NCI-H1048 (cell line): ENCODE measurements at regions not wholly inside any gene's neighbourhood (a gene's known extent, or its start where the extent isn't known, plus 50 kb on each side); places are given as distances from the start of the nearest gene placed in this dataset.

Experiments
- DNase-seq: peaks from one replicate; lab custom pipeline; 2025; lab: John Stamatoyannopoulos, UW

DNA sequence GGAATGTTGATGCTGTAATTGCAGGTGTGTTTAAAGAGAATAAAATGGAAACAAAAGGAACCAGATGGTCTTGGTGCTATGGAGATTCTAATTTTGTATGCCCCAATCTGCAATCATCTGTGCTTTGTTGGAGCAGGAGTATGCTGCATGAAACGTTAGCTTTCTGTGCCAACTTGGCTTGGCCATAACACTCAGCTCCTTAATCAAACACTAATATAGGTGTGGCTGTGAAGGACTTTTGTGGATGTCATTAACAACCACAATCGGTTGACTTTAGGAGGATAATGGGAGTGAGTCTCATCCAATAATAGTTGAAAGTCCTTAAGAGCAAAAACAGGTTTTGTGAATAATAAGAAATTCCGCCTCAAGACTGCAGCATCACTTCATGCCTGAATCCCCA lies 399.2 kb downstream of the NLGN4X start:
- no peak for DNase-seq

DNA sequence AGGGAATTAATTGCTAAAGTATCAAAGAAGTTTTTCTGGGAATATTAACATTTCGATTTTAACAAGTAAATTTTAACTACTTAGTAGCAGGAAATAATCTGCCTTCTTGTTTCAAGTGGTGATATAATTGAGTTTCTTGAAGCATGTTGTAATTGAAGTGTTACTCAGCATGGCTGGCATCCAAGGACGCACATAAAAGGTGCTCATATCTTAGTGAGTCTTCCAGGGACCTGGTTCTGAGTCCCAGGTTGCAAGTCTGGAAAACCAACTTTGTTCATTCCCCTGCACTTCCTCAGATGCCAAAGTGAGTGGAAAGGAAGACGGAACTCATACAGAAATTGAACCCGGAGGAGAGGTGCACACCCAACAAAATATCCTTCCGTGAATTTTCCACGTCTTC lies 399.6 kb downstream of the NLGN4X start:
- no peak for DNase-seq

DNA sequence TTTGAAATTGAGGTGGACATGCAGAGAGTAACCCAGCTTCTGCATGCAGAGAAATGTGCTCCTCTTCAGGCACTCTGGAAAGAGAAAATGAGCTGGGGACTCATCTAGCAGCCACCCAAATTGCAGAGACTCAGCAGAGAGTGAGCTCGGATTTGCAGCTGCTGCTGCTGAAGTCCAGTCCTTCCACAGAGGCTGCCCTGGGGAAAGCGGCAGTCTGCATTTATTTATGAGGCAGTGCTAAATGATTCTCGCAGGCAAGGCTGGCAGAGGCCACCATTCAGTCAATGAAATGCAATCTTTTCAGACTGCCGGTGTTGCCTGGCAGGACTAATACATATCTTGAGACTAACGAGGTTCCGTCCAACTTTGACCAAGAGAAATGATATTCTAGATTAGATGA lies 404.8 kb downstream of the NLGN4X start:
- DNase-seq, result no peak

DNA sequence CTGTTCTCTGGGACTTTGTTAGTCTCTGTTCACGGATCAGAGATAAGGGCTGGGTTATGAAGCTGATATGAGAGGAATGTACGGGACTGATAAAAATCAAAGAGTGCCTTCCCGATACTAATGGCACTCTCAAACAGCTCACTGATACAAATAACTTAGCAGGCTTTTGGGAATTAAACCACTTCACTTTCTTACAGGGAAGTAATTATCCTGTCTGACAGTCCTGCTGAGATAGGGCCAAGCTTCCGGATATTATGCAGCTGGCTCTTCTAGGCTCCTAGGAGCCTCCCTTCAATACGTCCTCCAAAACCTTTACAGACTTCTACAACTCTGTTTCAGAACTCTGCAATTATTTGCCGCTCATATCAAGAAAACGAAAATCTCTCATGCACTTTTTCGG lies 418.0 kb downstream of the NLGN4X start:
- DNase-seq, result no peak

DNA sequence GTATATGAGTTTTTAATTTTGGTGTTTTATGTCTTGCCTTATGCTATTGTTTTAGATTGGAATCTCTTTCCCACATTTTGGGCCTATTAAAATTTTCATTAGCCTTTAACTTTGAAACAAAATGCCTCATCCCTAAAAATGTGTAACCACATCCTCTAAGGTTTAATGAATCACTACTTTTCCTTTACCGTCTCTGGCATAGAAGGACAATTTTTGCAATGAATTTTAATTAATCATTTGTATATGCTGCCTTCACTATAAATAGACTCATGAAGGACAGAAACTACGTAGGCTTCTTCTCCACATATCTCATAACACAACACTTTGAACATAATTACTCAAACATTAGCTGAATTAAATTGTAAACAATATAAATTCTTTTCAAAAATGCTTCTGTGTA lies 421.5 kb downstream of the NLGN4X start:
- no peak for DNase-seq

DNA sequence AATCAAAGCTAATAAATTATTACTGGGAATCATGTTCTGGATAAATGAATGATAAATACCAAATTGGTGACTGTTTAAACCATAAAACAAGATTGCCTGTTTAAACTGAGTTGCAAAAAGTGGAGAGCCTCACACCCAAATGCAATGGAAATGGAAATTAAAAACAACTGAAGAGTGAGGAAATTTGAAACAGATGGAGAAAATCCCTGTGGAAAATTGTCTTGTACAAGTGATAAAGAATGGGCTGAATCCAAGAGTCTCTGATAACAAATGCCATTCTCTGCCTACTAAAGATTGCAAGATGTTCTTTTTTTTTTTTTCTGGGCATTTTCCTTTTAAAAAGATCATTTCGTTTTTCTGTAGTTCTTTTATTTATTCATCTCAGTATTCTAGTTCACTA lies 426.3 kb downstream of the NLGN4X start:
- DNase-seq, result no peak

DNA sequence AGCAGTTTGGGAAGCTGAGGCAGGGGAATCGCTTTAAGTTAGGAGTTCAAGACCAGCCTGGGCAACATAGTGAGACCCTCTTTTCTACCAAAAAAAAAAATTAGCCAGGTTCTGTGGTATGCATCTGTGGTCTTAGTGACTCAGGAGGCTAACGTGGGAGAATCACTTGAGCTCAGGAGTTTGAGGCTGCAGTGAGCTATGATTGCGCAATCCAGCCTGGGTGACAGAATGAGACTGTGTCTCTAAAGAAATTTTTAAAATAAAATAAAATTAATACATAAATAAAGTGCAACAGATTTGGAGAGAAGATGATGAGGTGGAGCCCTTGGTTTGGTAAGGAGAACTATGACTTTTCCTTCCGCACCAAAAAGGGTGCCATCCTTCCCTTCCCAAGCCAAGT lies 436.9 kb downstream of the NLGN4X start:
- DNase-seq, result no peak

DNA sequence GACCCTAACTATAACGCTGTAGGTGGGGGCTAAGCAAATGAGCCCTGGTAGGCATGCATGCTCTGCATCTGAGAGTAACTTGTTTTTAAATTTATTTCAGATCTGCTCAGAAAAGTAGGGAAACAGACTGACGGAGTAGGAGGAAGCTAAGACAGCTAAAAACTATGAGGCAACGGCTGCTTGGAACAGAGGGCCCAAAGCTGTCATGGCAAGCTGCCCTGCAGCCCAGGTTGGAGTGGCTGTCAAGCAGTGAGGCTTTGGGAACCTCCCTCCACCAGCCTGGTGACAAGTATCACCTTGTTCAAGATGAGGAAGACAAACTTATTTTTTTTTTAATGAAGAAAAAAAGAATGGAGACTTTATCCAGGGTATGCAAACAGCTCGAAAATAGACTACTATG lies 439.8 kb downstream of the NLGN4X start:
- DNase-seq, result no peak

DNA sequence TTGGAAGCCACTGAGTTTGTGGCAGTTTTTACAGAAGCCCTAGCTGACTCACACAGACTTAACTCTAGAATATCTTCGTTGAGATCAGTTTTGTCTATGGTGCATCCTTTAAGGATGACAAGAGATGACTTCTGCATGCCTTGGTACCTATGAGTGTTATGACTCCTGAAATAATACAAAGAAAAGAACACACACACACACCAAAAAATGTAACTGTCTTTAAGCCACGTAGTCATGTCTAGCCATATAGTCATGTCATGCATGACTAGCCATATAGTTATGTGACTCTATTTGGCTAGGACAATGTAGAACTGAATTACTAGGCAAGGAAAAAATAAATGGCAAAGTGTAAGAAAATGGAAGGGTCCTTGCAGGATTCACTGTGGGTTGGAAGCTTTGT lies 447.8 kb downstream of the NLGN4X start:
- DNase-seq, result no peak

DNA sequence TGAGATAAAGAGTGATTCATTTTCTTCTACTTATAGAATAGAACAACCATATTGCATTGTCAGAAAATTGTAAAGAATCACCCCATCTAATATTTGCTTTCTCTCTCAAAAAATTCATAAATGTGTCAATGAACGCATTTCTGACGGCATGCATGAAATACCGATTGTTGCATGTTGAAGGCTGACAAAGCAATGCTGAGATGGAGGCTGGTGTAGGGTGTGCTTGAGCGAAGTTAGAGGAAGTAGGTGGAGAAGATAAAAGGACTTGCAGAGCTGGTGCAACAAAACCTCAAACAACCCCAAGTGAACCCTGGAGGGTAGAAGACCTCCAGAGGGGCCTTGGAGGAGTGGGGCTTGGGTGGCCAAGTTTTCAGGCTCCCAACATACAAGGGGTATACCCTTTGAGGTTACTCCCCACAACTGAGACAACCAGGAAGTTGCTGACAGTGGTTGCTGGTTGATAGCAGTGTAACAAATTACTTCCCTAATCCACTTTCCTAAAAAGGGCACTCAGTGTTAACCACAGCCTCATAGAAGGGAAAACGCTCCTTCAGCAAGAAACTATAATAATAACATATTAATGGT lies 452.7 kb downstream of the NLGN4X start:
- DNase-seq, result no peak

DNA sequence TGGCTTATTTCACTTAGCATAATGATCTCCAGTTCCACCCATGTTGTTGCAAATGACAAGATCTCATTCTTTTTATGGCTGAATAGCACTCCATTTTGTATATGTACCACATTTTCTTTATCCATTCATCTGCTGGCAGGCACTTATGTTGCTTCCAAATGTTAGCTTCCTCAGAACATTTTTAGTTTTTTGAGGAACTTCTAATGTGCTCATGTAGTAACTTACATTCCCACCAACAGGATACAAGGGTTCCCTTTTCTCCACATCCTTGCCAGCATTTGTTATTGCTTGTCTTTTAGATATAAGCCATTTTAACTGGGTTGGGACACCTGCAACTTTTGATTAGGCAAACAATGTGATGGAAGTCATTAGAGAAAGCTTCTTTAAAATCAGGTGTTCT lies 454.2 kb downstream of the NLGN4X start:
- no peak for DNase-seq

DNA sequence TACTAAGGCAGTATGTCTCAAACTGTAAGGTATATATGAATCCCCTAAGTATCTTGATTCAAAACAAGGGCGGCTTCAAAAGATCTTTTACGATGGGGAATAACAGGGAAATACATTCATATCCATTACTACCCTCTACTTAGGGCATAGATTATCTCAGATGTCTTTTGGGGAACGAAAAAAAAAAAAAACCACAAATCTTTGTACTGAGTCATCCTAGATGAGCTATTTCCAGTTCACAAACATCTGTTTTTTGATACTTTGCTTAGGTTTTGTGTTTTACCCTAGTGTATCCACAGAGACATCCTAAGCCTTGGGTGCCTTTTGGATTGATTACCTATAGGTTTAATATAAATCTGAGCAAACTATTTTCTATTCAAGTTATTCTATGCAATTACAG lies 457.2 kb downstream of the NLGN4X start:
- DNase-seq, result no peak

DNA sequence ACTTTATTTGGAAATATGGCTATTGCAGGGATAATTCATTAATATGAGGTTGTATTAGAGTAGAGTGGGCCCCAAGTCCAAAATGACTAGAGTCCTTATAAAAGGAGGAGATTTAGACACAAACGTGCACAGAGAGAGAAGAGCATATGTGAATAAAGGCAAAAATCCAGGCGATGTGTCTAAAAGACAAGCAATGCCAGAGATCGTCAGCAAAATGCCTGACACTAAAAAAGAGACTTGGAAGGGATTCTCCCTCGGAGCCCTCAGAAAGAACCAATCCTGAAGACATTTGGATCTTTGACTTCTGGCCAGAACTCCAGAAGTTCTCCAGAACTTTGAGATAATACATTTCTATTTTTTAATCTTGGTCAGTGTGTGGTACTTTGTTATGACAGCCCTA lies 472.1 kb downstream of the NLGN4X start:
- no peak for DNase-seq

DNA sequence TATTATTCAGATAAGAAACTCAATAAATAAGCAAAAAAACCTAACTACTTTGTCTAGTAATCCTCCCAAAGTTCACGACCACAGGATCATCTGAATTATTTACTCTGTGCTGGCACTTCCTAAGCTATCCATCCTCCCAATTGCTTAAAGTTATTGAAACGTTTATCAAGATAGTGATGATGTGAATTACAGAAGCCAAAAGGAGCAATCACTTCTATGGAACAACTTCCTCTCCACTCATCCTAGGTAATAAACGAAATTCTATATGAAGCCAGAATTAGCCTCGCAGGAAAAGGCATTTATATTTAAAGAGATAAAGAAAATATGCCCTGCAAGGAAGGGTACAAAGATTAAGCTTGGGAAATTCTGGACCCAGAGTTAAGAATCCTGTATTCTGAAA lies 475.4 kb downstream of the NLGN4X start:
- no peak for DNase-seq

DNA sequence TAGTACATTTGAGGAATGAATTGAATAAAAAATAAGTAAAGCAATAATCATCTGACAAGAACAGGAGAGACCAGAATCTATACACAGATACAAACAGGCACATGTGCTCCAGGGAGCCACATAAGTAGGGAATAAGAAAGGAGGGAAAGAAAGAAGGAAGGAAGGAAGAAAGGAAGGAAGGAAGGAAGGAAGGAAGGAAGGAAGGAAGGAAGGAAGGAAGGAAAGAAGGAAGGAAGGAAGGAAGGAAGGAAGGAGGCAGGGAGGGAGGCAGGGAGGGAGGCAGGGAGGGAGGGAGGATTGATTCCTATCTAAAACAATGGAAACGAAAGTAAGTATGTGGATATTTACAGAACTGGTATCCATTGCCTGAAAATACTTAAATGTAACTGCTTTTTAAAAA lies 475.8 kb downstream of the NLGN4X start:
- no peak for DNase-seq

DNA sequence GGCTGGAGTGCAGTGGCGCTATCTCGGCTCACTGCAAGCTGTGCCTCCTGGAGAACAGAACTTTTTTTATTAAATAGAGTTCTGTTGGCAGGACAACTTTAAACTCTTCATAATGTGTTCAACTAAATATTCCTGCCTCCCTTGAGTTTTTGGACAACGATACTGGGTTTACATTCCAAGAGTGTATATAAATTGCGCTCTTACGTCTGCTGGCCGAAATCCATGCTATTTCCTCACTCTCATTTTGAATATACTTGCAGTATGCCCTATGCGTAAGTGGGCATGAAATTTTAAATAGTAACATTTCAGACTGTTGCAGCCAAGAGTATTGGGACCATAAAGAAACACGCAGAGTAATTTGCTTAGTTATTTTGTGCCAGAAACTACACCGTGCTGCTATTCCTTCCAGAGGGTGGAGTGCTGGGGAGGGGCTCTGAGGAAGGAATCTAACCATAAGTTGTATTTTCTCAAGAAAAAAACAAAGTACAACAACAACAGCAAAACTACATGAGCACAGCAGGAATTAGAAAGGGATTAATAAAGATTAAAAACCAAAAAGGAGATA lies 480.0 kb downstream of the NLGN4X start:
- no peak for DNase-seq

DNA sequence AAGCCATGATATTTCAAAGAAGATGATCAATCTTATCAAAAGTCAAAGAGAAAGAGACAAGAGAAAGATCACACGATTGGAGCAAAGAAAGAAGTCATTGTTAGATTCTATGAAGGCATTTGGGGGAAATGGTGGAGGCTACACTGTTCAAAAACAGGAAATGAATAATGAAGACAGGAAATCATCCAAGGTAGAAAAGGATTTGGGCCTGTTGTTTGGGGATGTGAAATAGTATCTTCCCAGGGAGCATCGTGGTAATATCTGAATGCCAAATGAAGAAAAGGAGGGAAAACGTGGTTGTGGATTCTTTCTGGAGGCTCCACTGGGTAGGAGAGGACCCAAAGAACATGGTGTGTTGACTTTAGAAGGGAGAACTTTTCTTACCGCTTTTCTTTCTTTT lies 482.4 kb downstream of the NLGN4X start:
- no peak for DNase-seq

DNA sequence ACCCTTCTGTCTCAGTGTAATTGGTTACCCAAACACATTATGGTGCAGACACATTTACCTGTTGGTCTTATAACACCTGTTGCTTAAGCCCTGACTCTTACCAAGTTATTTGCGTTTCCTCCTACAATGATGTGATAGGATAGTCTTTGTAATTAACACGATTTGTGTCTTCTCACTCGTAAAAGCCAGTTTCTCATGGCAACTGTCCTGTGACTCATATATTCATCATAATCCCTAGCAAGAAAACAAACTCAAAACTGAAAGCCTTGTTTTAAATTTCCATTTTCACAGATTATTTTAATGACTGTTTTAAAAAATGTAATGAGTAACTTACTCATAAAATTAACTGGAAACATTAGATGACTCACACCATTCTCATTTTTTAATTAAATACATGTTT lies 495.2 kb downstream of the NLGN4X start:
- DNase-seq, result no peak

DNA sequence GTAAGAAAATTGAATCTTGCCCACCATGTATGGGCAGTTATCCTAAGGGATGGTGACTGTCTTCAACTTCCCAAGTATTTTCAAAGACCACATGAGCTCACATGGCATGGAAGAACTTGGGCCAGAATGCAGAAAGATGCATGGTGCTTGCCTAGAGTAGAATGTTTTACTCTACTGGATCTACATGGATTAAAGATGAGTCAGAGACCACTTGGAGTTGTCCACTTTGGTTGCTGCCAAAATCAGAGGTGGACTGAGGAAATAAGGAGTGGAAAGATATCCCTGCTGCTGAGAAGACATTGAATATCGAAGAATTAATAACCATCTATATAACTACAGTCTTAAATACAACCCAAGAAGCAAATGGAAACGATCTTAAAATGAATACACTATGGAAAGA lies 498.1 kb downstream of the NLGN4X start:
- no peak for DNase-seq

DNA sequence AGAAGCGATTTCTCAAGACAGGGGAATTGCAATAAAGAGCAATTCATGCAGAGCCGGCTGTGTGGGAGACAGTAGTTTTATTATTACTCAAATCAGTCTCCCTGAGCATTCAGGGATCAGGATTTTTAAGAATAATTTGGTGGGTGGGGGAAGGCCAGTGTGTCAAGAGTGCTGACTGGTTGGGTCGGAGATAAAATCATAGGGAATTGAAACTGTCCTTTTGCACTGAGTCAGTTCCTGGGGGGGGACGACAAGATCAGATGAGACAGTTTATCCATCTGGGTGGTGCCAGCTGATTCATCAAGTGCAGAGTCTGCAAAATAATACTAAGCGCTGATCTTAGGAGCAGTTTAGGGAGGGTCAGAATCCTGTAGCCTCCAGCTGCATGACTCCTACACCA lies 502.4 kb downstream of the NLGN4X start:
- no peak for DNase-seq

DNA sequence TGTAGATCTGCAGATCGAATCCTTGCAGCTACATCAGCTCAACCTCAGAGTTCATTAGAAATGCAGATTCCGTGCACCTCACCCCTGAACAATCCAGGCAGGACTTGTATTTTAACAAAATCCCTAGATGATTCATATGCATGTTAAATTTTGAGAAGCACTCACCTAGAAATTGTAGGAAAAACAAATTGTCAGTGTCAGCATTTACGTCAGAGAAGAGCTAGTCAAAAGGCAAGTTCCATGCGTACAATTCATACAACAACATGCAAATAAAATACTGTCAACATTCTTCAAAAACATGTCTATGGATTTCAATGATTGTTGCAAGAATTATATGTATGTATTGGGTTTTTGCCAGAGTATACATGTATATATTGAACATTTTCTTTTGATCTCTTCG lies 504.5 kb downstream of the NLGN4X start:
- DNase-seq, result no peak

DNA sequence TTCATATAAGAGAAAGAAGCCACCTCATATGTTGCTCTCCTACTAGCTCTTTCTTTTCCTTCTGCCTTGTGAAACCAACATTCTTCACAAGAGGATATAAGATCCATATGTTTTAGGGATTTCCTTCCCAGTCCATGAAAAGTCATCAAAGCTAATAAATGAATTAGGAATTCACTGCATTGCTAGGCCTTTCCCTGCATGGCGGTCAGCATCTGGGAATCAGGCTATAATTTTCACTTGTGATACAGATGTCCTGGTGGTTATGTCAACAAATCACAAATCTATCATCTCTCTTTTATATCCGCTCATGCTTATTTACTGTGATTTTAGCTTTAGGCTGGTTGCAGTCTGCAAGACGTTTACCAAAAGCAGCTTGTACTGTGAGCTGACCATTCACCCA lies 510.0 kb downstream of the NLGN4X start:
- DNase-seq, result no peak

DNA sequence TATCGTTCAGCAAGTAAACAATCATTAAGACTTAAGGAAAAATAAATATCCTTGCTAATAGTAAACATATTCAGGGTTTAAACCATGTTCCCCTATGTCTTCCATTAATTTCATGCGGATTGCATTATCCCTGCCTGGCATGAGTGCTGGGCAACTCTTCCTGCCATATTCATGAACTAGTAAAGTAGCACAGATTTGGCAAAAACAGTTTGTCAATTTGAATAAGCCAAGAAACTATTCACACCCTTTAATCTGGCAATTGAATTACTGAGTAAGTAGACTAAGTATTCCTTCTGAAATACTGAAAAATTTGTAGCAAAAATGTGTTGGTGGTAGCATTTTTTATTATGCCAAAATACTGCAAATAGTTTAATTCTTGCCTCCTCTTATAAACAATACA lies 512.0 kb downstream of the NLGN4X start:
- no peak for DNase-seq

DNA sequence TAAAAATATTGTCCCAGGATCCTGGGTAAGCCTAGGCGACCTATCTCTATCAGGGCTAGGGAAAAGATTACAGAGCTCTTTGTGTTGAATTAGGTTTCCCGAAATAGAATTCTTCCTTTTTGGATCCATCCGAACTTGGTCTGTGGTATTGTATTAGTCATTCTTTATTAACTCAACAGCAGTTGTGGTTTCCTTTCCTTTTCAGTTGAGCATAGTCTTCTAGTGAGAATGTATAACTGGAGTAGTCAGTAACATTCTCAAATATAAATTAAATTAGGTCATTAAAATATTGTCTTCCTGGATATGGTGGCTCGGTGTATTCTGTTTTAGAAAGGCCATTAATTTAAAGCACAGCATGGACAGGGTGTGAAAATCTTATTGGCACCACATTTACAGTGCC lies 520.4 kb downstream of the NLGN4X start:
- no peak for DNase-seq

DNA sequence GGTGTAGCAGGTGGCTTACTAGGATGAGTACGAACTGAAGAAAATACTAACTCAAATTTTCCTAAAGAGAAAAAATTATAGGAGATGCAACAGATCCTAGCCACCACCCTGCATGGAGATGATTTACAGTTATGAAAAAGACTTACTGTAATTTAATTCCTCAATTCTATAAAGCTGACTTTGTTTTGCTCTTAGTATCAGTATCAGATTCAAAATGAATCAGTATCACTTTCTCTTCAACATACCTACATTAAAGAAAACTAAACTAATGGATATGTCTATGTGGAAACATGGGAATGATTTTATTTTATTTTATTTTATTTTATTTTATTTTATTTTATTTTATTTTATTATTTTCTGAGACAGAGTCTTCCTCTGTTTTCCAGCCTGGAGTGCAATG lies 525.8 kb downstream of the NLGN4X start:
- DNase-seq, result no peak
